Aorta (tissue), 5 donors: ENCODE measurements at regions not wholly inside any gene's neighbourhood (a gene's known extent, or its start where the extent isn't known, plus 50 kb on each side); places are given as distances from the start of the nearest gene placed in this dataset.
"Not testable (repeated sequence)": the region's sequence is repeated elsewhere in the genome, so short reads cannot be mapped to it uniquely, and the experiment has no call there.

Source experiments
- ATAC-seq: fragments of 200-7000 bp; cut with Tn5 transposase; one replicate; pipeline ENCODE4 v1.9.1; 2022; ENCODE audit warnings: moderate library complexity; ENCODE audit not compliant: low FRiP score
- DNase-seq, 2 donors: peaks; one replicate each; pipeline ENCODE4 v3.0.0-alpha.2; 2020
- H3K27ac ChIP-seq, 2 donors: one replicate each; pipeline ENCODE4 v1.5.1; 2013; ENCODE audit warnings: low read length in 2 of 2, mild to moderate bottlenecking in 2 of 2, moderate library complexity in 2 of 2, control low read depth in 1 of 2, inconsistent platforms in 1 of 2, low read depth in 1 of 2
- H3K27me3 ChIP-seq, 2 donors: one replicate each; pipeline ENCODE4 v1.6.1; 2013; ENCODE audit warnings: control low read depth in 1 of 2, low read length in 1 of 2, mild to moderate bottlenecking in 1 of 2, moderate library complexity in 1 of 2; ENCODE audit not compliant: insufficient read depth in 2 of 2, control insufficient read depth in 1 of 2
- H3K36me3 ChIP-seq, 2 donors: one replicate each; pipeline ENCODE4 v1.6.1; 2013; ENCODE audit warnings: control low read depth in 1 of 2, low read length in 1 of 2, mild to moderate bottlenecking in 1 of 2; ENCODE audit not compliant: insufficient read depth in 2 of 2, control insufficient read depth in 1 of 2
- H3K4me1 ChIP-seq, 2 donors: one replicate each; pipeline ENCODE4 v1.6.1; 2013; ENCODE audit warnings: low read length in 2 of 2, control low read depth in 1 of 2, mild to moderate bottlenecking in 1 of 2, moderate library complexity in 1 of 2; ENCODE audit not compliant: insufficient read depth in 2 of 2, control insufficient read depth in 1 of 2
- H3K4me3 ChIP-seq, 2 donors: one replicate each; pipeline ENCODE4 v1.5.1; 2013; ENCODE audit warnings: low read length in 2 of 2, control low read depth in 1 of 2, mild to moderate bottlenecking in 1 of 2
- H3K9me3 ChIP-seq: one replicate; pipeline ENCODE4 v1.6.1; 2013; ENCODE audit warnings: mild to moderate bottlenecking, low read length; ENCODE audit not compliant: control insufficient read depth
- WGBS, 2 donors: extraction: QIAGEN DNeasy Blood & Tissue Kit; methylation state at CpG; one replicate each; pipeline ENCODE4 v1.1.7; 2013; 5-methylcytosine and 5-hydroxymethylcytosine counted together
- intact Hi-C, 2 donors: fragments of 100-400 bp; cut with DNase I; formaldehyde crosslinking; loops; one replicate each; pipeline versions ENCODE4 v1.14.2 to v1.15.0; 2022
- donor health status: healthy with polysubstance abuse.
- donor health status: Bipolar disorder and iron deficiency.
- donor health status: DM: no; HTN: no; CAD: no.
- donor health status: DM: no; HTN: no; CAD: no.
- donor health status: DM: yes; HTN: yes; CAD: no.

DNA sequence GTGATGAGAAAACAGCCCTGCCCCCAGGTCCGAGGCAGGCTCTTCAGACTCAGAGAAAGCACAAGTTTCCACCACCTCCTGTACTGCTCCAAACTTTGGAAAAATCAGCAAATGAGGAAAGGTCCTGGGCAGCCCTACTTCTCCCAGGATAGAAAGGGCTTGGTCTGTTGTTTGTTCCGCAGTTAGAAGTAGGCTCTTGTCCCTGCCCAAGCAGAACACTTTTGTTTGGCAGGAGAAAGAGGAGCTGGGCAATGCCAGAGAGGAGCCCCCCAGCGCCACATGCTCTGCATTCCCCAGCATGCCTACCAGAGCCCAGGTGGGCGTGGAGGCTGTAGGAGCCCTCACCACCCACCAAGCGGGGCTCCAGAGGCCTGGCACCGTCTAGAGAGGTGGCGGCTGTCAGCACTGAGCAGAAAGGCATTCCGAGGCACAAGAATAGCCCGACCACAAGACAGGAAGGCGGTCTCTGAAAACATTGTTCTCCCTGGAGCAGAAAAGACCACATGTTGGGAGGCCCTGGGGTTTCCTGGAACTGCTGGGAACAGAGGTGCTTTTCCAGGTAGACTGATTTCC lies 90.3 kb upstream of the CD82 start:
- DNase-seq (no peak), ATAC-seq (no peak)
- H3K4me1 ChIP-seq, result no peaks in the 10 kb centered on the region
- intact Hi-C loops, result no loop called here
- no peak overlapping the region for H3K4me3 ChIP-seq
- H3K27me3 ChIP-seq, result no peaks in the 10 kb centered on the region
- WGBS, 2 donors, result 12 to 35% methylated on average over 10 of the region's 10 CpGs
- no peaks in the 10 kb centered on the region for H3K36me3 ChIP-seq
- H3K27ac ChIP-seq, result no peak overlapping the region
- no peaks in the 10 kb centered on the region for H3K9me3 ChIP-seq

DNA sequence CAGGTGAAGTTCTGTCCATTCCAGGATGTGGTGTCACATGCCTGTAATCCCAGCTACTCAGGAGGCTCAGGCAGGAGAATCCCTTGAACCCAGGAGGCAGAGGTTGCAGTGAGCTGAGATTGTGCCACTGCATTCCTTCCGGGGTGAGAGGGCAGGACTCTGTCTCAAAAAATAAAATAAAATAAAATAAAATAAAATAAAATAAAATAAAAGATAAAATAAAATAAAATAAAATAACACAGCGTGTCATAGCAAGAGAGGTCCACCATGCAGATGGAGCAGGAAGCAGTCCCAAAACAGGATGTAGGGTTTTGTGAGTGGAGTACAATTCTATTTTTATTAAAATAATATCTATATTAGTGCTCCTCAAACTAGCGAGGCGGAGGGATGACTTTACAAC lies 83.1 kb upstream of the CD82 start:
- H3K27ac ChIP-seq, H3K36me3 ChIP-seq, H3K4me3 ChIP-seq, H3K27me3 ChIP-seq, H3K9me3 ChIP-seq, ATAC-seq, H3K4me1 ChIP-seq, intact Hi-C loops, DNase-seq: not testable (repeated sequence)
- 76 to 80% methylated on average over 4 of the region's 4 CpGs for WGBS, 2 donors

DNA sequence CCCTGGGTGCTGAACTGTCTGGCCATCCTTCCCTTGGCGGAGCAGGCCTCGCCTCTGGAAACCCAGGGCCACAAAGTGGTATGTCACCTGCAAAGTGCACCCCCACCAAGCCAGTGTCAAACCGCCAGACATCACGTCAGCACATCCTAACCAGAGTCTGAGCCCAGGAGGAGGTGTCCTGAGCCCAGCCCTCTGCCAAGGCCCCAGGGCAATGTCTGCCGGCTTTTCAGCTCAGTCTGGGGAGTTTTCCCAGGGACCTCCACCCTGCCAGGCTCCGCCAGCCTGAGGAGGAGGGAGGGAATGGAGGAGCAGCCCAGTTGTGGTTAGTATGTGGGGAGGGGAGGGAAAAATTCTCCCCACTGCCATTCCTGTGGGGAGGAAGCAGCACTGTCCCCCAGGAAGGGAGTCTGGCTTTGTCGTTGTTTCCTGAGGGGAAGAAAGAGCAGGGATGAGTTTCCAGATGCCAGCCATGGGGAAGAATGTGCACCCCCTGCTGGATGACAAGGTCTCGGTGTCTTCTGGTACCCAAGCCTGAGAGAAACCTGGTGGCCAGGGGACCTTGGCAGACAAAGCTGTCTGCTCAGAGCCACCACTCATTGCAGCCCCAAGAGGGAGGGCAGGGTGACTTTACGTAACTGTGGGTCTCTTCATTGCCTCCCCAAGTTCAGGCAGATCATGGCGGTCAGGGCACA lies 81.4 kb upstream of the CD82 start:
- 73% methylated on average over 10 of the region's 10 CpGs for WGBS, 2 donors
- Histone ChIP-seq H3K36me3 (no peaks in the 10 kb centered on the region), H3K4me3 (no peak overlapping the region), H3K27ac (no peak overlapping the region), H3K9me3 (no peaks in the 10 kb centered on the region), H3K4me1 (no peaks in the 10 kb centered on the region), H3K27me3 (no peaks in the 10 kb centered on the region)
- no peak for DNase-seq
- intact Hi-C loops, result no loop called here
- ATAC-seq, result no peak

DNA sequence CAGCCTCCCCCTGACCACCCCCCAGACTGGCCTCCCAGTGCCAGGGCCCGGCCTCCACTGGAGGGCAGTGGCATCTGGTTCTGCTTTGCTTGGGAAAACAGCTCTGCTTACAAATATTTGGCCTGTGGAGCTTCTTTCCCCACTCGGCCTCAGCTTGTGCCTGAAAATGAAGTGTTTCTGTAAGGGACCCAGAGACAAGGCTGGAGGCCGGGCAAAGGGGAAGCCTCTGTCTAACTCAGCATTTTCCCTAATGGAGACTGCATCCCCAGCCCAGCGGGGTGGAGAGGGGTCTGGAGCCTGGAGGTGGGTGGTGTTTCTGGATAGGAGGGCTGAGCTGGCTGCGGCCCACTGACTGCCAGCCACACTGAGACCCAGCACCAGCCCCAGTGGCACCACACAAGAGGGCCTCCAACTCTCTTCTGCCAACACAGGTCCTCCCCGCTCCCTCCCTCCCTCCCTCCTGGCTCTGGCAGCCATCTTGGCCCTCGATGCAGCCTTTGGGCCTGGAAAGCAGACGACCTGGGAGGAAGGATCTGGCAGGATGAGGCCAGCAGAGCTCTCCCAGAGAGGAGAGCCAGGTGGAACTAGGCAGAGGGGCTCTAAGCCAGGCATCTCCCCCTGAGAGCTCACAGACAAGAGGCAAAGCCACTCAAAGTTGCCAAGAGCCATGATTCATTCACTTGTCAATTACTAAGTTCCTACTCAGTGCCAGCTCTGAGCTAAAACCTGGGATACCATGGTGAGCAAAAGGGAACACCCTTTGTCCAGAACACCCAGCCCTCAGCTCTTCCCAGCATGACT lies 77.1 kb upstream of the CD82 start:
- Histone ChIP-seq H3K36me3 (no peaks in the 10 kb centered on the region), H3K27me3 (no peaks in the 10 kb centered on the region), H3K4me3 (no peak overlapping the region), H3K9me3 (no peaks in the 10 kb centered on the region), H3K4me1 (no peaks in the 10 kb centered on the region), H3K27ac (no peak overlapping the region)
- intact Hi-C loops, result no loop called here
- ATAC-seq (no peak), DNase-seq (no peak)
- WGBS, 2 donors, result 76 to 82% methylated on average over 8 of the region's 8 CpGs

DNA sequence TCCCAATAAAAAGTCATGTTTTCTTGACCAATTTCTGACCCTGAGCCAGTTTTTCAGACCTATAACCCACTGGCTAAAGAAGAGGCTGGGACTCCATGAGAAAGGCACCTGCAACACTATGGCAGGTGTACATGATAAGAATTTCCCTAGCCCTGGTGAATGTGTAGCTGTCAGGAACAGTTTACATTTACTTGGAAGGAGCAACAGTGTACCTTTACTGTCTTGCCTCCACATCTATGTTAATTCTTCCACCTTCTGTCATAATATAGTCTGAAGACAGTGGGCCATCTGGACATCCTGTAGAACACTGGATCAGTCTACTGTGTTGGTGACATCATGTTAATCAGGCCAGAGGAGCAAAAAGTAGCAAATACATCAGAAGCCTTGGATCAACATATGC lies 72.1 kb upstream of the CD82 start:
- no peak for ATAC-seq
- no peaks in the 10 kb centered on the region for H3K9me3 ChIP-seq
- no peak for DNase-seq
- no peaks in the 10 kb centered on the region for H3K4me1 ChIP-seq
- H3K4me3 ChIP-seq, result no peak overlapping the region
- H3K36me3 ChIP-seq, result no peaks in the 10 kb centered on the region
- H3K27me3 ChIP-seq, result peaks cover 0 to 2% of the 10 kb centered on the region in 2 donors
- intact Hi-C loops, result no loop called here
- no peak overlapping the region for H3K27ac ChIP-seq

DNA sequence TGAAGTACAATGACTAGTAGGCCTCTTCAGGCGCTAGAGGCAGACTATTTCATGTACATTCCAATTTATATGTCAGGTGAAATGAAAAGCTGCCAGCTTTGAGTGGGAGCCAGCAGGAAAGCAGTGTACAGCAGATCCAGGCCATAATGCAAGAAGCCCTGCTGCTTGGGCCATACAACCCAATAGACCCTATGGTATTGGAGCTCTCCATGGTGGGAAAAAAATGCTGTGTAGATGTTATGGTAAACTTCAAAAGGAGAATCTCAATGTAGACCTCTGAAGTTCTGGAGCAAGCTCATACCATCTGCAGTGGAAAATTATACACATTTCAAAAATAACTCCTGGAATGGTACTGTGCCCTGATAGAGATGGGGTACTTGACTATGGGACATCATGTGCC lies 71.5 kb upstream of the CD82 start:
- WGBS, 2 donors, result 96% methylated on average over 1 of the region's 1 CpG

DNA sequence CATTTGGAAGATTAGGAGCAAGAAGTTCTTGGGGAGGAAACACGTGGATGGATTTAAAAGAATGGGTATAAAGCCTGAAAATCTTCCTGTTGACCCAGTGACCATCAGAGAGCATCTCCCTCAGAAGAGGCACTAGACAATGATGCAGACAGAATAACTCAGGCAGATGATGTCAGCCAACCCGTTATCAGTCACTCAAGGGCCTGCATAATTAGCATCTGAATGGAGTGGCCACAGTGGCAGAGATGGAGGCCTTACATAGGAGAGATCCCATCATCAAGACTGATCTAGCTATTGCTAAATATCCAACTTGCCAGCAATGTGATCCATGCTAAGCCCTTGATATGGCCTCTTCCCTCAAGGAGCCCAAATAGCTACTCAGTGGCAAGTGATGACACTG lies 70.7 kb upstream of the CD82 start:
- no peaks in the 10 kb centered on the region for H3K9me3 ChIP-seq
- no peak overlapping the region for H3K27ac ChIP-seq
- intact Hi-C loops, result no loop called here
- ATAC-seq, result no peak
- no peak overlapping the region for H3K4me3 ChIP-seq
- H3K36me3 ChIP-seq, result no peaks in the 10 kb centered on the region
- H3K4me1 ChIP-seq, result no peaks in the 10 kb centered on the region
- H3K27me3 ChIP-seq, result peaks cover 0 to 2% of the 10 kb centered on the region in 2 donors
- 69 to 77% methylated on average over 2 of the region's 2 CpGs for WGBS, 2 donors
- DNase-seq, result no peak

More for the DNA sequence above, 71.5 kb upstream of the CD82 start:
- Histone ChIP-seq H3K4me1 (no peaks in the 10 kb centered on the region), H3K9me3 (no peaks in the 10 kb centered on the region), H3K36me3 (no peaks in the 10 kb centered on the region), H3K27ac (no peak overlapping the region), H3K4me3 (no peak overlapping the region), H3K27me3 (peaks cover 0 to 2% of the 10 kb centered on the region in 2 donors)
- intact Hi-C loops, result no loop called here
- ATAC-seq, result no peak
- no peak for DNase-seq

DNA sequence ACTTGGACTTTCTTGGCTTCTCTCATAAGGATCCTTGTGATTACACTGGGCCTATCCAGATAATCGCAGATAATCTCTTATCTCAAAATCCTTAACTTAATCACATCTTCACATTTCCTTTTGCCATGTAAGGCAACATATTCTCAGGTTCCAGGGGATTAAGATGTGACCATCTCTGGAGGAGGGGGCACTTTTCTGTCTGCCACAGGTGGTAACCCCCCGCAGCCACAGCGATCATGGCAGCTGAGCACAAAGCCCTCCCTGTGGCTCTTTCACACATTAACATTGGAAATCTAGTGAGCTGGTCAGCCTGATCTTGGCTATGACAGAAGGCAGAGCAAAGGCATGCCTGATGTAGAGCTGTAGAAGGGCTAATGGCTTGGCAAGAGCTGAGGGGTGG lies 69.1 kb upstream of the CD82 start:
- intact Hi-C loops, result no loop called here

More for the DNA sequence above, 69.1 kb upstream of the CD82 start:
- Histone ChIP-seq H3K9me3 (no peaks in the 10 kb centered on the region), H3K4me1 (no peaks in the 10 kb centered on the region), H3K4me3 (no peak overlapping the region), H3K27ac (no peak overlapping the region), H3K36me3 (no peaks in the 10 kb centered on the region), H3K27me3 (peaks cover 0 to 2% of the 10 kb centered on the region in 2 donors)
- 86 to 88% methylated on average over 3 of the region's 3 CpGs for WGBS, 2 donors
- DNase-seq (no peak), ATAC-seq (no peak)
